ENCODE measurements at regions not wholly inside any gene's neighbourhood (a gene's known extent, or its start where the extent isn't known, plus 50 kb on each side); places are given as distances from the start of the nearest gene placed in this dataset.

DNA sequence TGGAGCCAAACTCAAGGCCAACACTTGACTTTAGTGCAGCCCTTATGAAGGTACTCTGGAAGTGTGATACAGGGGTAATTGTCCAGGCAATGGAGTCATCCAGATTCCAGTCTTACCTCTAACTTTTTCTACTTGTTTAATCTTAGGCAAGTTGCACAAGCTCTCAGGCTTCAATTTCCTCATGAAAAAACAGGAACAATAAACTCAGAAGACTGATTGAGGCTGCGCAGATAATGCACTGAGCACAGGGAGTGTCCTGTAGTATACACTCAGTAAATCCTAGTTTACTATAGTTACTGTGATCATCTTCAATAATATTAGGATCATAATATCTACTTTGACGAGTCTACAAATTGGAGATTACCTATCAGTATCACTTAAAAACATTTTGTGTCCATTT lies 127.5 kb upstream of the SMLR1 start:
- Histone ChIP-seq H3K36me3 (ENCODE audit: control insufficient read depth, insufficient read depth, low read length) (no peaks in the 10 kb centered on the region), H3K27me3 (ENCODE audit: control insufficient read depth, insufficient read depth, low read length) (no peaks in the 10 kb centered on the region; the same call in 1 of the 2 replicates), H3K4me1 (ENCODE audit: control insufficient read depth, insufficient read depth, low read length) (no peaks in the 10 kb centered on the region; the same call in 1 of the 2 replicates), H3K4me3 (ENCODE audit: low read depth in 2 of 2, low read length in 2 of 2) (no peak overlapping the region), H3K27ac (ENCODE audit: low read length) (no peak overlapping the region), H3K9me3 (ENCODE audit: control insufficient read depth, insufficient read depth, low read depth, low read length) (no peaks in the 10 kb centered on the region)
- intact Hi-C loops (cut with micrococcal nuclease; ENCODE audit: unreplicated experiment) = no loop called here
- DNase-seq (ENCODE audit: low read depth, low spot score) = no peak
- in situ Hi-C loops (cut with HindIII; ENCODE audit: low pct_unique_long_range_greater_than_20kb, low sequenced_read_pairs) = no loop called here
- TF ChIP-seq, protein P1, sequence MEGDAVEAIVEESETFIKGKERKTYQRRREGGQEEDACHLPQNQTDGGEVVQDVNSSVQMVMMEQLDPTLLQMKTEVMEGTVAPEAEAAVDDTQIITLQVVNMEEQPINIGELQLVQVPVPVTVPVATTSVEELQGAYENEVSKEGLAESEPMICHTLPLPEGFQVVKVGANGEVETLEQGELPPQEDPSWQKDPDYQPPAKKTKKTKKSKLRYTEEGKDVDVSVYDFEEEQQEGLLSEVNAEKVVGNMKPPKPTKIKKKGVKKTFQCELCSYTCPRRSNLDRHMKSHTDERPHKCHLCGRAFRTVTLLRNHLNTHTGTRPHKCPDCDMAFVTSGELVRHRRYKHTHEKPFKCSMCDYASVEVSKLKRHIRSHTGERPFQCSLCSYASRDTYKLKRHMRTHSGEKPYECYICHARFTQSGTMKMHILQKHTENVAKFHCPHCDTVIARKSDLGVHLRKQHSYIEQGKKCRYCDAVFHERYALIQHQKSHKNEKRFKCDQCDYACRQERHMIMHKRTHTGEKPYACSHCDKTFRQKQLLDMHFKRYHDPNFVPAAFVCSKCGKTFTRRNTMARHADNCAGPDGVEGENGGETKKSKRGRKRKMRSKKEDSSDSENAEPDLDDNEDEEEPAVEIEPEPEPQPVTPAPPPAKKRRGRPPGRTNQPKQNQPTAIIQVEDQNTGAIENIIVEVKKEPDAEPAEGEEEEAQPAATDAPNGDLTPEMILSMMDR (IDR thresholded peaks at IDR 0.05) = no peak
- TF ChIP-seq TCF7L2 (IDR thresholded peaks at IDR 0.05; ENCODE audit: low read depth, low read length) = no peak
- no peak for TF ChIP-seq POLR2AphosphoS5 (IDR thresholded peaks at IDR 0.05; ENCODE audit: low read depth, low read length)
- TF ChIP-seq, protein P2, sequence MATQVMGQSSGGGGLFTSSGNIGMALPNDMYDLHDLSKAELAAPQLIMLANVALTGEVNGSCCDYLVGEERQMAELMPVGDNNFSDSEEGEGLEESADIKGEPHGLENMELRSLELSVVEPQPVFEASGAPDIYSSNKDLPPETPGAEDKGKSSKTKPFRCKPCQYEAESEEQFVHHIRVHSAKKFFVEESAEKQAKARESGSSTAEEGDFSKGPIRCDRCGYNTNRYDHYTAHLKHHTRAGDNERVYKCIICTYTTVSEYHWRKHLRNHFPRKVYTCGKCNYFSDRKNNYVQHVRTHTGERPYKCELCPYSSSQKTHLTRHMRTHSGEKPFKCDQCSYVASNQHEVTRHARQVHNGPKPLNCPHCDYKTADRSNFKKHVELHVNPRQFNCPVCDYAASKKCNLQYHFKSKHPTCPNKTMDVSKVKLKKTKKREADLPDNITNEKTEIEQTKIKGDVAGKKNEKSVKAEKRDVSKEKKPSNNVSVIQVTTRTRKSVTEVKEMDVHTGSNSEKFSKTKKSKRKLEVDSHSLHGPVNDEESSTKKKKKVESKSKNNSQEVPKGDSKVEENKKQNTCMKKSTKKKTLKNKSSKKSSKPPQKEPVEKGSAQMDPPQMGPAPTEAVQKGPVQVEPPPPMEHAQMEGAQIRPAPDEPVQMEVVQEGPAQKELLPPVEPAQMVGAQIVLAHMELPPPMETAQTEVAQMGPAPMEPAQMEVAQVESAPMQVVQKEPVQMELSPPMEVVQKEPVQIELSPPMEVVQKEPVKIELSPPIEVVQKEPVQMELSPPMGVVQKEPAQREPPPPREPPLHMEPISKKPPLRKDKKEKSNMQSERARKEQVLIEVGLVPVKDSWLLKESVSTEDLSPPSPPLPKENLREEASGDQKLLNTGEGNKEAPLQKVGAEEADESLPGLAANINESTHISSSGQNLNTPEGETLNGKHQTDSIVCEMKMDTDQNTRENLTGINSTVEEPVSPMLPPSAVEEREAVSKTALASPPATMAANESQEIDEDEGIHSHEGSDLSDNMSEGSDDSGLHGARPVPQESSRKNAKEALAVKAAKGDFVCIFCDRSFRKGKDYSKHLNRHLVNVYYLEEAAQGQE (IDR thresholded peaks at IDR 0.05; ENCODE audit: insufficient read depth in 1 of 2, low read depth in 2 of 2, low read length in 1 of 2) = no peak
- TF ChIP-seq SIN3A (IDR thresholded peaks at IDR 0.05; ENCODE audit: borderline replicate concordance, insufficient read depth, low read depth, low read length) = no peak
- BruUV-seq (replicated peaks) = no TSS peak
- ChIA-PET CTCF (no interaction called here), POLR2A (no interaction called here)
- no peak for ATAC-seq

DNA sequence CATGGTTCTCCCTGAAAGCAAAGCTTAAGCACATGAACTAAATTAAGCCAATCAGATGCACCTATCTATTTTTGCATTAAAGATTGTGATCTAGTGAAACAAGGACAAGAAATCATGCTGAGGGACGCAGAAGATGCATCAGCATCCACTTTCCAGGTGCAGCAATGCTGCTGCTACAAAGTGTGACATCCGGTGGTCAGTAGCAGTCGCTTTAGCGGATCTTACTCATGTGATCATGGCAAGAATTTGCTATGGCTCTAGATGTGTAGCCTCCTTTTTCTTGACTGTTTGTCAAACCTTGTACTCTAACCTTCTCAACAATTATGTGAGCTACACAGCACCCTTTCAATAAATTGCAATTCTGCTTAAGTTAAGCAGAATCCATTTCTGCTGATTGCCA lies 126.8 kb upstream of the SMLR1 start:
- Histone ChIP-seq H3K36me3 (ENCODE audit: control insufficient read depth, insufficient read depth, low read length) (no peaks in the 10 kb centered on the region), H3K9me3 (ENCODE audit: control insufficient read depth, insufficient read depth, low read depth, low read length) (no peaks in the 10 kb centered on the region), H3K4me3 (ENCODE audit: low read depth in 2 of 2, low read length in 2 of 2) (no peak overlapping the region), H3K27ac (ENCODE audit: low read length) (no peak overlapping the region), H3K4me1 (ENCODE audit: control insufficient read depth, insufficient read depth, low read length) (no peaks in the 10 kb centered on the region; the same call in 1 of the 2 replicates), H3K27me3 (ENCODE audit: control insufficient read depth, insufficient read depth, low read length) (no peaks in the 10 kb centered on the region; the same call in 1 of the 2 replicates)
- intact Hi-C loops (cut with micrococcal nuclease; ENCODE audit: unreplicated experiment) = no loop called here
- ATAC-seq = no peak
- DNase-seq (ENCODE audit: low read depth, low spot score) = no peak
- in situ Hi-C loops (cut with HindIII; ENCODE audit: low pct_unique_long_range_greater_than_20kb, low sequenced_read_pairs) = no loop called here
- BruUV-seq (replicated peaks) = no TSS peak
- POLR2A ChIA-PET = no interaction called here
- TF ChIP-seq, protein P2 (IDR thresholded peaks at IDR 0.05; ENCODE audit: insufficient read depth in 1 of 2, low read depth in 2 of 2, low read length in 1 of 2) = no peak
- TF ChIP-seq, protein P1 (IDR thresholded peaks at IDR 0.05) = no peak
- TF ChIP-seq TCF7L2 (IDR thresholded peaks at IDR 0.05; ENCODE audit: low read depth, low read length) (no peak), POLR2AphosphoS5 (IDR thresholded peaks at IDR 0.05; ENCODE audit: low read depth, low read length) (no peak), SIN3A (IDR thresholded peaks at IDR 0.05; ENCODE audit: borderline replicate concordance, insufficient read depth, low read depth, low read length) (no peak)
- CTCF ChIA-PET = no interaction called here
